Stimulated activated CD8-positive, alpha-beta memory T cell treated with anti-CD3 and anti-CD28 coated beads, Interleukin-7, amount 100 ng/mL, for 24 hours (primary cell): ENCODE measurements at regions not wholly inside any gene's neighbourhood (a gene's known extent, or its start where the extent isn't known, plus 50 kb on each side); places are given as distances from the start of the nearest gene placed in this dataset.
"Not testable (repeated sequence)": the region's sequence is repeated elsewhere in the genome, so short reads cannot be mapped to it uniquely, and the experiment has no call there.

Experiments used
- DNase-seq: peaks from one replicate; pipeline ENCODE4 v3.0.0-alpha.2; 2020; ENCODE audit warnings: low read depth

- DNase-seq: not testable (repeated sequence)
Measured at GRCh38 chr2:89537862-89538261, 846.4 kb downstream of the RPIA start.

- DNase-seq: not testable (repeated sequence)
Measured at GRCh38 chr2:89544110-89544509, 852.6 kb downstream of the RPIA start.

DNA sequence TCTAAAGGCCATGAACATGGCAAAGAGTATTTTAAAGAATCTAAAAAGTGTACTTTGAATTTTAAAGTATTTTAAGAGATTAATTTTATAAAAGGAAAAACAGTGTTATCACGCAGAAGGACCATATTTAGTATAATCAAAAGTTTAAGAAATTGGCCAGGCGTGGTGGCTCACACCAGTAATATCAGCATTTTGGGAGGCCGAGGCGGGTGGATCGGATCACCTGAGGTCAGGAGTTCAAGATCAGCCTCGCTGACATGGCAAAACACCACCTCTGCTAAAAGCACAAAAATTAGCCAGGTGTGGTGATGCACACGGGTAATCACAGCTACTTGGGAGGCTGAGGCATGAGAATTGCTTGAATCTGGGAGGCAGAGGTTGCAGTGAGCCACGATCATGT is 887.7 kb downstream of the RPIA start:
- not testable (repeated sequence) for DNase-seq

GRCh38 chr2:89582816-89583215 is 891.3 kb downstream of the RPIA start:
- not testable (repeated sequence) for DNase-seq

DNA sequence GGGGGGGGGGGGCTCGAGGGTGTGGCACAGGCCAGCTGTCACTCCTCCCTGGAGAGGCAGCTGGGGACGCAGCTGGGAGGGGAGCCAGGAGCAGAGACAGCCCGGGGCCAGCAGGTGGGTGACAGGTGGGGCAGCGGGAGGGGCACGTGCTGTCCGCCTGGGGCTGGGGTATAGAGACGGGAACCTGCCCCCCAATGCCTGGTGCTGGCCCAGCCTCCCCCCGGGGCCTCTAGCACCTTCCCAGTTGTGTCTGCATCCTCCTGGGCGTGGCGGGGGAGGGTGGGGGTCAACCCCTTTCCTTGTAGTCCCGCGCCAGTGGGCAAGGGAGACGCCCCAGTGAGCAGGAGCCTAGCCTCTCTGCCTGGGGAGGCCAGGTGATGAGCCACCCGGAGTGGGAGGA is 892.6 kb downstream of the RPIA start:
- DNase-seq: not testable (repeated sequence)

- not testable (repeated sequence) for DNase-seq
Measured at GRCh38 chr2:89584868-89585557, 893.5 kb downstream of the RPIA start.

DNA sequence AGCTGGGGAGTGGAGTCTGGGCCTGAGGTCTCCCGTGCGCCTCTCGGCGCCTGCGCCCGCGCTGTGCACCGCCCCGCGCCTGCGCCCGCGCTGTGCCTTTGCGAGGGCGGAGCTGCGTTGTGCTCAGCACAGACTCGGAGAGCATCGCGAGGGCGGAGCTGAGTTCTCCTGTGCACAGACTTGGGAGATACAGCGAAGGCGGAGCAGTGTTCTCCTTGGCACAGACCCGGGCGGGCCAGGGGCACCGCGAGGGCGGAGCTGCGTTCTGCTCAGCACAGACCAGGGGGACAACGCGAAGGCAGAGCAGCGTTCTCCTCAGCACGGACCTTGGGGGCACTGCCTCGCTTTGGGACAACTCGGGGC is 894.1 kb downstream of the RPIA start:
- DNase-seq: peak; percentile 4

DNA sequence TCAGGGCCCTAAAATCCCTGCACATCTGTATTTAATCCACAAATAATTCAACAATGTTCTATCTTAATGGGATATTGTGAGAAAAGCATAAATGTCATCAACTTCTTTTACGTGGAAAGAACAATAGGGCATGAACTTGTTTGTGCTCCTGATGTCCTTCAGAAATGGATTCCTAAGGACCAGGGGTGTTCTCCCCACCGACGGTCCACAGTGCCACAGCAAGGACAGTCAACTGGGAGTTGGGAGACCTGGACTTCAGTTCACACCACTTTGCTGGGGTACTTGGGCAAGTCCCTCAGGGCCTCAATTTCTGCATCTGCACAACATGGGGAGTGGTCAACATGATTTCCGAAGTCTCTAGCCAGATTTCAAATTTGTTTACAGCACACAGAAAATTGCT is 908.4 kb downstream of the RPIA start:
- not testable (repeated sequence) for DNase-seq

DNA sequence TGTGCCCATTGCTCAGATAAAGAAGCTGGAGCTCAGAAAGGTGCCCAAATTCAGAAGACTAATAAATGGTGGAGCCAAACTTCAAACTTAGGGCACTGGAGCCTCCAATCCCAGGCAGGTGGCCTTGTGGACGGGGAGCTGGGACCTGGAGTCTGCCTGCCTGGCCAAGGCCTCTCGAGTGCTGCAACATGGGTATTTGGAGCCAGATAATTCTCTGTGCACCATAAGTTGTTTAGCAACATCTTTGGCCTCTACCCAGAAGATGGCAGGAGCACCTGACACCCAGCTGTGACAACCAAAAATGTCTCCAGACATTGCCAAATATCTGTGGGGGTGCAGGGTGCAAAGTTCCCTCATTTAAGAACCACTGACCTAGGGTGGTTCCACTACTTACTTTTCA is 915.0 kb downstream of the RPIA start:
- not testable (repeated sequence) for DNase-seq

- DNase-seq: not testable (repeated sequence)
Measured at GRCh38 chr2:89610207-89610926, 918.9 kb downstream of the RPIA start.

DNA sequence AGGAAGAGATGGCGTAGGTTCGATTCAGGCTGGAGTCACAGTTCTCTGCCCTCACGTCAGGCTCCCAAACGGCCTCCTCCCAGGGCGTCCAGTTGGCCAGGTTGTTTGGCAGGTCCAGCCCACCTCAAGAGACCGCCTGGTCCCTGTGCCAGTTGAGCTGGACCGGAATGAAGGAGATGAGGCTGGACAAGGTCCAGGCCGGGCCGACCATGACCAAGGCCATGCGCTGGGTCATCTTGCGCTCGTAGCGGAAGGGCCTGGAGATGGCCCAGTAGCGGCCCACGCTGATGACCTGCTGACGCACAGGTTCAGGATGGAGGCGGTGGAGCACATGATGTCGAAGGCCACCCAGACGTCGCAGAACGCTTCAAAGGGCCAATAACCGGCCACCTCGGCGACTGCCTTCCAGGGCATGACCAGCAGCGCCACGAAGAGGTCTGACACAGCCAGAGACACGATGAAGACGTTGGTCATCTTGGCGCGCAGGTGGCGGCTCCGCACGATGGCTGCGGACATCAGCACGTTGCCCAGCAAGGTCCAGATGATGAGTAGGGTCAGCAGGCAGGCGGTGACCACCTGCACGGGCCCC is 919.5 kb downstream of the RPIA start:
- DNase-seq: not testable (repeated sequence)

DNA sequence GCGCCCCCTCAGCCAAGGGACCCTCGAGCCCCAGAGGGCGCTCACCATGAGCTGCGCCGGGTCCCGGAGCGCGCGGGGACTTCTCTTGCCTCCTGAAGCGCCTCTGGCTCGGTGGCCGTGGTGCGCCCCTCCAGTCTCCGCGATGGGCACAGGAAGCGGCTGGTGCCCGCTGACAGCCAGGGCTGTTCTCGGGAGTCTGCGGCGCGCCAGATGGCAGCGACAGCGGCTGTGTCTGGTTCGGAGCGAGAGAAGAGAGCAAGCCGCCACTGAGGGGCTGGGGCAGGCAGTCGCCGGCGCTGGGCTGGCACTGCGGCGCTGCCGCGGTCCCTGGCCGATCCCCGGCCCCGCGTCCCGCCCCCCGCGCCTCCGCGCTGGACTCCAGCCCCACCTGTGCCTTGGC is 920.2 kb downstream of the RPIA start:
- DNase-seq: not testable (repeated sequence)

- DNase-seq: not testable (repeated sequence)
Measured at GRCh38 chr2:89649268-89649667, 957.8 kb downstream of the RPIA start.

DNA sequence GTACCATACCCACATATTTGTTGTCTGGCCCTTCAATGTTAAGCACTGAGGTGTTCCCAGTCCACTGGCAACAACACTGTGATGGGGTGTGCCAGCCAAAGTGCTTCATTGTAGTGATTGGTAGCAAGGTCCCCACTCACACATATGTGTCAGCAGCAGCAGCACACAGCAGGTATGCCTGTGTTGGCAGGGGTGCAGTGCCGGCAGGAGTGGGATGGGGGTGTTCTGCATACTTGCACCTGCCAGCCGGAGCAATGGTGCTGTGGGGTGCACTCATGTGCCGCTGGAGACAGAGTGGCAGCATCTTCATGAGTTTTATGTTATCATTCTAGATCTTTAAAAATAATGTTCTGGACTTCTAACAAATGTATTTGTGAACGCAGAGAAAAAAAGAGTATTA is 987.8 kb downstream of the RPIA start:
- not testable (repeated sequence) for DNase-seq
